Stomach smooth muscle (tissue), 2 donors: ENCODE measurements at regions not wholly inside any gene's neighbourhood (a gene's known extent, or its start where the extent isn't known, plus 50 kb on each side); places are given as distances from the start of the nearest gene placed in this dataset.

Experiments
- H3K27ac ChIP-seq: one replicate; pipeline ENCODE4 v1.7.0; 2013; ENCODE audit warnings: mild to moderate bottlenecking, low read length, inconsistent platforms
- H3K27me3 ChIP-seq, 2 donors: one replicate each; pipeline ENCODE4 v1.7.0; 2013; ENCODE audit warnings: low read length in 2 of 2; ENCODE audit not compliant: insufficient read depth in 2 of 2, control insufficient read depth in 1 of 2
- H3K36me3 ChIP-seq, 2 donors: one replicate each; pipeline ENCODE4 v1.7.0; 2013; ENCODE audit warnings: low read length in 2 of 2; ENCODE audit not compliant: control insufficient read depth in 2 of 2, insufficient read depth in 2 of 2
- H3K4me1 ChIP-seq: one replicate; pipeline ENCODE4 v1.7.0; 2013; ENCODE audit warnings: low read length; ENCODE audit not compliant: control insufficient read depth, insufficient read depth
- H3K4me3 ChIP-seq, 2 donors: one replicate each; pipeline ENCODE4 v1.7.0; 2013; ENCODE audit warnings: low read length in 2 of 2
- H3K9ac ChIP-seq, 2 donors: one replicate each; pipeline ENCODE4 v1.7.0; 2013; ENCODE audit warnings: low read length in 2 of 2, mild to moderate bottlenecking in 1 of 2
- H3K9me3 ChIP-seq, 2 donors: one replicate each; pipeline ENCODE4 v1.7.0; 2013; ENCODE audit warnings: low read length in 2 of 2; ENCODE audit not compliant: control insufficient read depth in 2 of 2
- donor health status: healthy.
- donor health status: Pancreatic carcinoma.

DNA sequence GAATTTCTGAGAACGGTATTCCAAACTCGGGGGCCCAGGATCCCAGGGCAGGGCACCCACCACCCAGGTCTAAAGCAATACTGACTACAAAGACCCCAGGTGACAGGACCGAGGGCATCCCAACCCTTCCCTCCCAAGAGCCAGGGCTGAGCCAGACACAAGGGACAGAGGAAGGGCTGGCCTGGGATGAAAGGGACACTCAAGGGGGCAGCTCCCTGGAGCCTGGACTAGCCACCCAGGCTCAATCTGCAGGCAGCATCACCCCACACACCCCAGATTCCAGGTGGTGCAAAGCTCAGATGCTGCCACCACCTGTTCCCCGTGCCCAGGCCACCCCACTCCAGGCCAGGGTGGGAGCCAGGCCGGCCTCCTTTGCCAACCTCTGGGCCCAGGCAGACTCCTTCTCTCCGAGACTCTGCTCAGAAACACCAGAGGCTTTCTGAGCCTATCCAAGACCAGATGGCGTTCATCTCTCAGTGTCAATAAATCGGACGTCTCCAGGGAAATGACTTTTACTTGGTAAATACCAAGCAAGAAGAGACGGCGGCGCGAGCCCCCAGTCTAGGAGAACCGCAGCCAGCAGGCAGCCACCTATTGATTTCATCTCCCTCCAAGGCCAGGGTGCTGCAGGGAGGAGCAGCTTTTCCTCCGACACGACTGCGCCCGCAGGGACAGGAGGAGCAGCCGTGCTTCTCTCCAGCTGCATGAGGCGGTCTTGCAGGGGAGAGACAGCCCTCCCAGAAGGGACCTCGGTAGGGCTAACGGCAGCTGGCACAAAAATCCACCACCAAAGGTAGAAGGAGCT is 94.1 kb upstream of the ADAMTS2 start:
- no peak overlapping the region for H3K27ac ChIP-seq
- peaks cover 6 to 11% of the 10 kb centered on the region in 2 donors for H3K27me3 ChIP-seq
- no peaks in the 10 kb centered on the region for H3K36me3 ChIP-seq
- H3K9ac ChIP-seq, result no peak overlapping the region
- no peaks in the 10 kb centered on the region for H3K9me3 ChIP-seq
- no peak overlapping the region for H3K4me3 ChIP-seq
- peaks cover 4% of the 10 kb centered on the region for H3K4me1 ChIP-seq

DNA sequence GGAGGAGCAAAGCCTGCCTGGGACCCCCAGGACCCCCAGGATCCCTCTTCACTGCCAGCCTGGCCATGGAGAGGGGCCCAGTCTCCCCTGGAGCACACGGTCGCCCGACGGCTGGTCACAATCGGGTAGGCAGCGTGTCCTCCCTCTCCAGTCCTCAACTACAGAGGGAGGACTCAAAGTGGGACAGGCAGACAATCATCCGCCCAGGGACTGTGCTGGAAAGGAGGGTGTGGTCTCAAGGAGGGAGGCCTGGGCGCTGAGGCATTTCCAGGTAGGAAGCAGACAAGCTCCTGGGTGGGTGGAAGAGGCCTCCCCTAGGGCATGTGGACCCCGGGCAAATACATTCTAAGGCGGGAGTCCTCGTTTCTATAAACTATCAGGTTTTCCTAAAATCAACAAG is 93.2 kb upstream of the ADAMTS2 start:
- Histone ChIP-seq H3K27me3 (peaks cover 6 to 11% of the 10 kb centered on the region in 2 donors), H3K9ac (no peak overlapping the region), H3K4me1 (peaks cover 4% of the 10 kb centered on the region), H3K36me3 (no peaks in the 10 kb centered on the region), H3K4me3 (no peak overlapping the region), H3K9me3 (no peaks in the 10 kb centered on the region), H3K27ac (no peak overlapping the region)

DNA sequence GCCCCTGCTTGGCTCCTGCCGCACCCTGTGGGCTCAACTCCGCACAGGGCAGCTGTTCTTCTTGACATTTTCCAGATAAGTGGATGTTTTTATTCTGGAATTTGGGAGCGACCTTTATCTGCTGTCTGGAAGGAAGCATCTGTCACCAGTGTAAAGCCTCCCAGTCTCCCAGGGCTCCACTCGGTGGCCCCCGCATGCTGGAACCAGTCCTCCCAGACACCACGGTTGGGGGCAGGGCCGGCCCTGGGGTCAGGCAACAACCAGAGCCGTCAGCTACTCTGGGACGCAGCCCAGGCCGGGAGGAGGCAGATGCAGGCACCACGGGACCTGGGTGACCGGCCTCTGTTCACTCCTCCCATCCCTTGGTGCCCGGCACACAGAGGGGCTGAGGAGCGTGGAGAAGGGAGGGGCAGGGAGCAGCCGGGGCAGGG is 92.8 kb upstream of the ADAMTS2 start:
- H3K4me1 ChIP-seq, result peaks cover 4% of the 10 kb centered on the region
- H3K27ac ChIP-seq, result no peak overlapping the region
- H3K9me3 ChIP-seq, result peaks cover 0 to under 1% of the 10 kb centered on the region in 2 donors
- H3K27me3 ChIP-seq, result peaks cover 6 to 11% of the 10 kb centered on the region in 2 donors
- no peak overlapping the region for H3K4me3 ChIP-seq
- no peaks in the 10 kb centered on the region for H3K36me3 ChIP-seq
- no peak overlapping the region for H3K9ac ChIP-seq

DNA sequence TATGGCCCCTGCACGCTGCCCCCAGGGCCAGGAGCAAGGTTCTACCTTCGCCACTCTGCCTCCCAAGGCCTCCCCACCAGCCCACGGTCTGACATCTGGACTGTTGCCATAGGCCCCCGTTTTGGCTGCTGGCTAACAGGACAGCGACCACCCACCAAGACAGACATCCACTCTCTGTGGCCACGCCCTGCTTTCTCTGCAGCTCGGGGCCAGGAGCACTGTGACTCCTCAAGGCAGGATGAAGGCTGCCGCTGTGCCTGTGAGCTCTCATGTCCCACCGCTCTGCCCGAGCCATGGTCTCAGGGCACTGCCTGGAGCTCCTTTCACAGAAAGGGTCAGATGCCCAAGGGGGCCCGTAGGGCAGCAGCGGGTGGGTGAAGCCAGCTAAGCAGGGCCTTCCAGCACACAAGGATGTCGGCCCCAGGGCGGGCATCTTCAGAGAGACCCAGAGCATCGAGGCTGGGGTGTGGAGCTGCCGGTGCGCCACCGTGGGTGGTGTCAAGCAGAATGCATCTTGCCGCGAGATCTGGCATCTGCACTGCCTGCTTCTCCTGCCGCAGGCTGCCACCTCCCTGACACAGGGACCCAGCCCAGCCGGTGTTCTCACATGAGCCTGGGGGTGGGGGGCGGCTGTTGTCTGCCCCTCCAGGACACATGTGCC is 92.2 kb upstream of the ADAMTS2 start:
- Histone ChIP-seq H3K27ac (no peak overlapping the region), H3K36me3 (no peaks in the 10 kb centered on the region), H3K4me3 (no peak overlapping the region), H3K4me1 (peaks cover 4% of the 10 kb centered on the region), H3K27me3 (peaks cover 6 to 11% of the 10 kb centered on the region in 2 donors), H3K9me3 (peaks cover 0 to 4% of the 10 kb centered on the region in 2 donors), H3K9ac (no peak overlapping the region)

DNA sequence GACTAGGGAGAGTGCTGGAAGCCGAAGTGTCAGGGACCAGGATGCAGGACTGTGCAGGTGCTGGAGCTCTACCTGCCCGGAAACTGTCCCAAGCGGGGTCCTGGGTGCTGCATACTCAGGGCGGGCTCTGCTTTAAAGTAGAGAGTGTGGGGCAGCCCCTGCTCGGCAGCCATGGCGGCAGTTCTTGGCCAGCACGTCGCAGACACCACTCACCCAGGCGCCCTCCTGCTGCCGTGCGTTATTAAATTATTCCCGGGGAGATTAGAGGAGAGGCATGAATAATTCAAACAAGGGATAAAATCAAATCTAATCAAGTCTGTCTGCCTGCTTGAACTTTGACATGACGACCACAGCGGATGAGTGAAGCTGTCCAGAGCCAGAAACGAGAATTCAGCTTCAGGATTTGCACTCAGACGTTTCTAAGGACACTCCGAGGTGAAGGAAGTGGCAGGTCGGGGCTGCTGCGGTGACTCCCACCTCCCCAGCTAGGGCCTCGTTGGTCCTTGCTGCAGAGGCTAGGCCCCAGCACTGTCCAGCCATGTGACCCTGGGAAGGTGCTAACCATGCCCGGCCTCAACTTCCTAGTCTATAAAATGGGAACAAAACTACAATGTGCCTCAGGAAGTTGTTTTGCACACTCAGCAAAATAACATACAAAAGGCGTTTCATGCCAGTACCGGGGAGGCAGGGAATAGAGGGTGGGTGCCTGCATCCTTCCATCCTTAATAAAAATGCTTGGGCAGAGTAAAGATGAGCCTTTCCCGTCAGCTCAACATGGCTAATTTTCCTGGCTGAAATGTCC is 91.3 kb upstream of the ADAMTS2 start:
- Histone ChIP-seq H3K4me3 (no peak overlapping the region), H3K36me3 (no peaks in the 10 kb centered on the region), H3K27me3 (peaks cover 6 to 11% of the 10 kb centered on the region in 2 donors), H3K9ac (no peak overlapping the region), H3K9me3 (peaks cover 0 to 4% of the 10 kb centered on the region in 2 donors), H3K4me1 (peaks cover 4% of the 10 kb centered on the region), H3K27ac (no peak overlapping the region)

DNA sequence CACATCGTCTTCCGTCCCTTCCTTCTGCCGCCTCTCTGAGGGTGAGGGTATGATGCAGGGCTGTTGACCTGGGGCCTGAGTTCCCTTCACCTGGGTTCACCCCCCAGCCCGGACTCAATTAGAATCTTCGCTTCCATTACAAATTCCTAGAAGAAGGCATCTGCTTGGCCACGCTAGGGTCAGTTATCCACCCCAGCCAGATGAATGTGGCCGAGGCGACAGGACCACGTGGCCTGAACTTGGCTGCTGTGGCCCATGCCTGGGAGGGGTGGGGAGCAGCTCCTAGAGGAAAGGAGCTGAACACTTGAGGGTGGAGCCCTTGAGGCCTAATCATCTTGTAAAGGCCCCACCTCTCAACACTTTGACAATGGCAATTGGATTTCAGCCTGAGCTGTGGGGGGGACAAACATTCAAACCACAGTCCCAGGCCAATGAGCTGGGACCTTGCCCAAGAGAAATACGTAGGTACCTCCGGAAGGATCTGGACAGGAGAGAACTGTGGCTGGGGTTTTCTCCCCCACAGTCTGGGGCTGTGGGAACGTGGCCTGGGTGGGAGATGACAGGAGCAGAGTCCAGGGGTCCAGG is 90.6 kb upstream of the ADAMTS2 start:
- Histone ChIP-seq H3K27ac (no peak overlapping the region), H3K9ac (no peak overlapping the region), H3K36me3 (no peaks in the 10 kb centered on the region)

DNA sequence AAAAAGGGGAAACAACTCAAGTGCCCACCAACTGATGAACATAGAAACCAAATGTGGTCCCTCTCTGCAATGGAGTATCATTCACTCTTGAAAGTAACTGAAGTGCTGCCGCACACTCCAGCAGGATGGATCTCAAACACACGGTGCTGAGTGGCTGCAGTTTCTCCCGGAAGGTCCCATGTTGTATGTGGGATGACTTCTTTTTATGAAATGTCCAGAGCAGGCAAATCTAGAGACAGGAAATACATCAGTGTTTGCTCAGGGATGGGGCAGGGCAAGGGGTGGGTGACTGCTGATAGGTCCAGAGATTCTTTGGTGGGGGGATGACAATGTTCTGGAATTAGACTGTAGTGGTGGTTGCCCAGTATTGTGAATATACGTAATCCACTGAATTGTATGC is 89.9 kb upstream of the ADAMTS2 start:
- Histone ChIP-seq H3K9ac (no peak overlapping the region), H3K27ac (no peak overlapping the region), H3K4me3 (no peak overlapping the region), H3K36me3 (no peaks in the 10 kb centered on the region), H3K27me3 (peaks cover 4 to 11% of the 10 kb centered on the region in 2 donors), H3K4me1 (peaks cover 4% of the 10 kb centered on the region), H3K9me3 (peaks cover 0 to 4% of the 10 kb centered on the region in 2 donors)

More for the DNA sequence above, 90.6 kb upstream of the ADAMTS2 start:
- H3K27me3 ChIP-seq, result peaks cover 6 to 11% of the 10 kb centered on the region in 2 donors
- H3K4me3 ChIP-seq, result no peak overlapping the region
- peaks cover 4% of the 10 kb centered on the region for H3K4me1 ChIP-seq
- peaks cover 0 to 4% of the 10 kb centered on the region in 2 donors for H3K9me3 ChIP-seq

DNA sequence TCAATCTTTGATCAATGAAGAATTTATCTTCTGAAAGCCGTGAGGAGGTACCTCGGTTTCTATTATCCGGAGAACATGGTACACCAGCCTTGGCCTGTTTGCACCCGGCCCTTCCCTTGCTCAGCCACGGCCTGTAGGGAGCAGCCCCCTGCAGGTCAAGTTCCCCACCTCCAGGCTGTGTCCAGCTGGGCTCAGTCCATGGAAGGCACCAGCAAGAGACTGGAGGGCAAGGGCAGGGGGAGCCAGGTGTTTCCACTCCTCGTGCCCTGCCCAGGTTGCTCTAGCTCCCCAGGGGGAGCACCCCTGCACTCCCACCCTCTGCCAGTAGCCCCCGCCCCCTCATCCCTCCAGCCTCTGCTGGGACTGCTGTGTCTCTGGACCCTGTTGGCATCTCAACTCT is 87.3 kb upstream of the ADAMTS2 start:
- H3K4me3 ChIP-seq, result no peak overlapping the region
- no peak overlapping the region for H3K9ac ChIP-seq
- no peaks in the 10 kb centered on the region for H3K36me3 ChIP-seq
- H3K9me3 ChIP-seq, result peaks cover 0 to 4% of the 10 kb centered on the region in 2 donors
- H3K27ac ChIP-seq, result no peak overlapping the region
- peaks cover under 1% of the 10 kb centered on the region for H3K4me1 ChIP-seq
- H3K27me3 ChIP-seq, result peaks cover 2 to 4% of the 10 kb centered on the region in 2 donors

DNA sequence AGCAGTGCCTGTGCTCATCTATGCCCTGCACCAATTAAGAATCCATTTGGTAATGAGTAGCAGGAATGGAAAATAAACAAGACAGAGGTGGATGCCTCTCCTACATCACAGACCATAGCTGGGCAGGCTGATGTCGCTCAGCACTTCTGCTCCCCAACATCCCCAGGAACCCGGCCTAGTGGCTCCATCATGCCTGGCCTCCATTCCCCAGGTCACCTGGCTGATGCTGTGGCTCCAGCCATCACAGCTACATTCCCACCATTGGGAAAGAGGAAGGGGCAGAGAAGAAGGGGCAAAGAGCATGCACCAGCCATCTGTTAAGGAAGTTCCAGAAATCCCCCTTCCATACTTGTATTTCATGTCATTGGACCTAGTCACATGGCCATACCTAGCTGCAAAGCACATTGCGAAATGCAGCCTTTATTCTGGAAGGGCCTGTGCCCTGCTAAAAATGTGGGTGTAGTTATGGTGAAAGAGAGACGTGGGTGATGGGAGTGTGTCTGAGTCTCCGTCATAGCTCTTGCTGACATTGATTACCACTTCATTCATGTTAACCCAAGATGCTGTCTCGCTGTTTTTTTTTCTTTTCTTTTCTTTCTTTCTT is 86.1 kb upstream of the ADAMTS2 start:
- no peaks in the 10 kb centered on the region for H3K36me3 ChIP-seq
- H3K4me1 ChIP-seq, result no peaks in the 10 kb centered on the region
- no peaks in the 10 kb centered on the region for H3K27me3 ChIP-seq
- peaks cover 0 to 4% of the 10 kb centered on the region in 2 donors for H3K9me3 ChIP-seq
- no peak overlapping the region for H3K4me3 ChIP-seq
- H3K27ac ChIP-seq, result no peak overlapping the region
- no peak overlapping the region for H3K9ac ChIP-seq
